ENCODE measurements at regions not wholly inside any gene's neighbourhood (a gene's known extent, or its start where the extent isn't known, plus 50 kb on each side); places are given as distances from the start of the nearest gene placed in this dataset.

GRCh38 chr2:898319-898718 is 52.3 kb upstream of the SNTG2 start:
- FAIRE-seq, result no peak

- no peak for FAIRE-seq
Observed at GRCh38 chr2:897091-897490, 53.6 kb upstream of the SNTG2 start.

GRCh38 chr2:893311-893710 is 57.3 kb upstream of the SNTG2 start:
- no peak for FAIRE-seq

GRCh38 chr2:892892-893291 is 57.8 kb upstream of the SNTG2 start:
- no peak for FAIRE-seq

GRCh38 chr2:892401-892800 is 58.2 kb upstream of the SNTG2 start:
- no peak for FAIRE-seq

- FAIRE-seq, result no peak
Observed at GRCh38 chr2:891734-892133, 58.9 kb upstream of the SNTG2 start.

GRCh38 chr2:890791-891190 is 59.9 kb upstream of the SNTG2 start:
- FAIRE-seq, result no peak

GRCh38 chr2:890214-890613 is 60.4 kb upstream of the SNTG2 start:
- FAIRE-seq, result no peak

- no peak for FAIRE-seq
Observed at GRCh38 chr2:888906-889566, 61.6 kb upstream of the SNTG2 start.

GRCh38 chr2:888211-888801 is 62.3 kb upstream of the SNTG2 start:
- no peak for FAIRE-seq

- no peak for FAIRE-seq
Observed at GRCh38 chr2:887639-888038, 63.0 kb upstream of the SNTG2 start.

GRCh38 chr2:886072-887022 is 64.3 kb upstream of the SNTG2 start:
- FAIRE-seq, result no peak

- FAIRE-seq, result no peak
Observed at GRCh38 chr2:885230-886071, 65.2 kb upstream of the SNTG2 start.

GRCh38 chr2:883803-884748 is 66.6 kb upstream of the SNTG2 start:
- FAIRE-seq, result no peak

GRCh38 chr2:883260-883802 is 67.3 kb upstream of the SNTG2 start:
- FAIRE-seq, result no peak

GRCh38 chr2:881204-881918 is 69.3 kb upstream of the SNTG2 start:
- no peak for FAIRE-seq

- FAIRE-seq, result no peak
Observed at GRCh38 chr2:880201-880970, 70.3 kb upstream of the SNTG2 start.

- no peak for FAIRE-seq
Observed at GRCh38 chr2:879540-879939, 71.1 kb upstream of the SNTG2 start.

- no peak for FAIRE-seq
Observed at GRCh38 chr2:878245-878930, 72.3 kb upstream of the SNTG2 start.

Data from TTC549 (cell line).